HG03565 (cell line): ENCODE measurements at regions not wholly inside any gene's neighbourhood (a gene's known extent, or its start where the extent isn't known, plus 50 kb on each side); places are given as distances from the start of the nearest gene placed in this dataset.

Source experiments
- ATAC-seq: cut with Tn5 transposase; IDR thresholded peaks from one replicate; pipeline ENCODE4 v1.9.1; 2021; ENCODE audit warnings: mild to moderate bottlenecking, moderate library complexity; ENCODE audit not compliant: unreplicated experiment

DNA sequence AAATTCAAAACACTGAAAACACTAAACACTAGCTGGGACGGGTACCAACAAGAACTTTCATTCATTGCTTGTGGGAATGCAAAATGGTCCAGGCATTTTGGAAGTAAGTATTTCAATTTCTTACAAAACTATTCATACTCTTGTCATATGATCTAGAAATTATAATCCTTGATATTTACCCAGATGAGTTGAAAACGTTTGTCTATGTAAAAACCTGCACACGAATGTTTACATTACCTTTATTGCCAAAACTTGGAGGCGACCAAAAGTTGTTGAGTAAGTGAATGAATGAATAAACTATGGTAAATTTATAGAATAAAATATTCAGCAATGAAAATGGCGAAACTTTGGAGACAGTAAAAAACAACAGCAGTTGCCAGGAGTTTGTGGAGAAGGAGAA is 222.1 kb upstream of the EDIL3 start:
- ATAC-seq, result no peak

DNA sequence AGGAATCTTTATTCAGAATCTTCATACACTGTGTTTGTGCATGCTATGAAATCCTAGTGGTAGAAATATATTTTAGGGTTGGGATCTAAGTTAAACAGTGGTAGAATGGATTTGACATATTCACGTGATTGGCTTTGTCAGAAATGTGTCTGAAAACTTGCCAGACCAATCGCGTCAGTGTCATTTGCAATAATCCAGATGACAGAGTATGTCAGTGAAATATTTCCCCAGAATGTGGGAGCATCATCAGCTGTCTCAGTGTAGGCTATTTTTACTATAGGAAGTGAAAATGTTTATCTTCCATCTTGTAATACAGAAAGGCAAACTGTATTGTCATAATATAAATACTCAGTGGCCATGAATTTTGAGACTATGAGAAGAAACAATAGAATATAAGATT is 220.6 kb upstream of the EDIL3 start:
- no peak for ATAC-seq

DNA sequence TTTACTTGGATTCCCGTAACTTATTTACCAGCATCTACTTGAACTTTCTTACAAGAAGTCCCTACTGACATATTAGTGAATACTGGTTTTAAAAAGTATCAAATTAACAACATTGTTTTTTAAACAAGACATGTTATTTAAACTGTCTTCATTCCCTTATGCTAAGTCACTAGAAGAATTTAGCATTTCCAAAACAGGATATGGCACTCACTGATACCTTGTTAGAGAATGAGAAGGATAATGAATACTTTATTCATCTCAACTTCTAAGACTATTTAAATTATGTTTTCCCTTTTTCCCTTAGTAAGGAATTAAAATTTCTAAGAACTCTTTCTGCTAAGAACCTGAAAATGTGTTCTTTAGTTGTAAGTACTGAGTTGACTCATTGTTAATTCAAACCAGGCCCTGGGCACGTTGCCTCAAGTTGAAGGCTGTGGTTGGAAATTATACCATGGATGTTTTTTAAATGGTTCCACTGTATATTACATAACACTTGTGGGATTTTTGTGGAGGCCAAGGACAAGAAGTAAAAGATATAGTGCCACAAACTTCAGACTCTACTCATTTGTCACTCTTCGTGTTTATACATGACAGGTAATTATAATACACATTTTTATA is 219.0 kb upstream of the EDIL3 start:
- ATAC-seq, result no peak

DNA sequence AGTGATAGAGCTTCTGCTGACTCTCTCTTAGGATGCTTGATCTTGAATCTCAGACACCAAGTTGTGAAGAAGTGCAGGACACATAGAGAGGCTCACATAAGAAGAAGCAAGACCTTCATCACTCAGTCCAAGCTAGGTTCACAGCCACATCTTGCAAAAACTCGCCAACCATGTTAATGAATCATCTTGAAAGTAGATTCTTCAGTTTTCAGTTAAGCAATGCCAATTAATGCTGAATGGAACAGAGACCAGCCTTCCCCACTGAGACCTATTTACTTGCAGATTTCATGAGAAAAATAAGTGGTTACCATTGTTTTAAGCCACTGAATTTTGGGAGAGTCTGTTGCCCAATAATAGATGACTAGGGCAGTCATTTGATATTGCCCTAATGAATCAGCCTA is 217.7 kb upstream of the EDIL3 start:
- no peak for ATAC-seq

DNA sequence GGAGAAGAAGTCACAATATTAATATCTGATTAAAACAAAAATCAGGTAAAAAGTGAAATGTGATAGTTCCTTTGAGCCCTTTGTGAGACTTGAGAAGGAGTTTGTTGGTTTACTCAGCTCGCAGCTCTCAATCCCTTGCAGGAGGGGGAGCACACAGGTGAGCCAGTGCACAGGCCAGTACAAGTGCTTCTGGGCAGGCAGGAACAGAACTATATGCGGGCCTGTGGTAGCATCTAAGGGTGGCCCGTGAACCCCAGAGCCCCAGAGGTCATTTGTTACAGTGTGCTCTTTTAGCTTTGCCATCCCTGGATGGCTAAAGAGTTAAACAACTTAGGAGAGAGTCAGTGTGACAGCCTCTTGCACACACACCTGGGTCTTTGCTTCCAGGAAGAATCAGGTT is 215.3 kb upstream of the EDIL3 start:
- no peak for ATAC-seq

DNA sequence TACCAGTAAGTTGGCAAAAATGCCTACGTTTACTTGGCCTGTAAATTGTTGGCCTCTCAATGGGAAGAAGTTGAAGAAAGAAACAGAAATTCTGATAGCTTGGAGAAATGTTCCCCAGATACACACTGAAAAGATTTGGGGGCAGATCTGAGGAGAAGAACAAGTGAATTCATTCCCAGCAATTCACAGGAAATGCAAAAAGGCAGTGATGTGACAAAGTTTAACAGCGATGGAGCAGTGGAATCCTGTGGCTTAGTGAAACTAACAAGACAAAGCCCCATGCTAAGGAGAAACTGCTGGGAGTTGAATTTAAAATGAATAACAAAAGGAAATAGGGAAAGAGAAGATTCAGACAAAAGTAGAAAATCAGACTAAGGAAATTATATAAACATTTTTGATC is 213.2 kb upstream of the EDIL3 start:
- ATAC-seq, result no peak

DNA sequence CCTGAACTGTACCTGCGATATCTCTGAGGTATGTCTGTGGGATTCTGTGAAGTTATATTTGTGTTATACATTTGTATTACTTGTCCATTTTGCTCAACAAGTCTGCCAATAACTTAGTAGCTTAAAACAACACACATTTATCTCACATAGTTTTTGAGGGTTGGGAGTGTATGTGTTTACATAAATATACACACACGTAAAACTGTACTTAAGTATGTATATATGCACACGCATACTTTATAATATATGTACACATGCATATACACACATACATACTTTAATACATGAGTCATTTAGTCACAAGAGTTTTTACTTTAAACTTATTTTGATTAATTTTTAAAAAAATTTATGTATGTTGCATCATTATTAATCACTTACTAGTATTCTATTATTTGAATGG is 205.9 kb upstream of the EDIL3 start:
- no peak for ATAC-seq

DNA sequence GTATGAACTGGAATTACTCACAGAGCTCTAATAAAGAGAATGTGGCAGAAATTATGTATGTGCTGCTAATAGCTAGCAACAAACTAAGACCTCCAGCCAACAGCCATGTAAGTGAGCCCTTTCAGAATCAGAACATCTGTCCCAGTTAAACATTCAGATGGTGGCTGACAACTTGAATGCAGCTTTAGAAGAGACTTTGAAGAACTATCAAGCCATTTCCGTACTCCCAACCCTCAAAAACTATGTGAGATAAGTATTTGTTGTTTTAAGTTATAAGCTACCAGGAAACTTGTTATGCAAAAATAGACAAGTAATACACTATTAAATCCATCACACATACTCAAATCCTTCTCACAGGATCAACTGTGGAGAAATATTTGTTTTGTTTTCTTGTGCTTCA is 205.2 kb upstream of the EDIL3 start:
- no peak for ATAC-seq

DNA sequence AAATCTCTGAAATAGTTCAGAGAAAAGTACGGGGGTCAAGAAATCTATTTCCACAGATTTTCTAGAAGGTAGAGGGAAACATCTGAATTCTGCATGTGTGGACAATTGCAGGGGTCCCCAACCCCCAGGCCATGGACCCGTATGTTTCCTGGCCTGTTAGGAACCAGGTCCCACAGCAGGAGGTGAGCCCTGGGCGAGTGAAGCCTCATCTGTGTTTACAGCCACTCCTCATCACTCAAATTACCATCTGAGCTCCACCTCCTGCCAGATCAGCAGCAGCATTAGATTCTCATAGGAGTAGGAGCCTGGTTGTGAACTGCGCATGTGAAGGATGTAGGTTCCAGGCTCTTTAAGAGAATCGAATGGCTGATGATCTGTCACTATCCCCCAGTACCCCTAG is 200.5 kb upstream of the EDIL3 start:
- ATAC-seq, result no peak

DNA sequence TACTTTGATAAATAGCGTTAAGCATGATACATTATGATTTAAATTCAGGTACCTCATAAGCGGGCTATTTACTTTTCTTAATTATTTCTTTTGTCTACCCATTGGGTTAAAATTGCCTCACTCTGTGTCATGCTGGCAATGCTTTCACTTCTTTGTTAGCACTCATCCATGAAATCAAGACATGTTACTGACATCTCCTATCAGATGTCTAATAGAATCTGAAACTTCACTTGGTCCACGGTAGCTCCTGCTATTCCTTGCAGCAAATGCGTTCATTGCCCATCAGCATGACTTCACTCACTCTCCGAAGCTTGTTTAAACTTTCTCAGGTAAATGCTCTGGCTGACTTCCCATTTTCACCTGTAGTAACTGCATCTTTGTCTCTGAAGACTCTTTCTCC is 193.5 kb upstream of the EDIL3 start:
- ATAC-seq, result no peak

DNA sequence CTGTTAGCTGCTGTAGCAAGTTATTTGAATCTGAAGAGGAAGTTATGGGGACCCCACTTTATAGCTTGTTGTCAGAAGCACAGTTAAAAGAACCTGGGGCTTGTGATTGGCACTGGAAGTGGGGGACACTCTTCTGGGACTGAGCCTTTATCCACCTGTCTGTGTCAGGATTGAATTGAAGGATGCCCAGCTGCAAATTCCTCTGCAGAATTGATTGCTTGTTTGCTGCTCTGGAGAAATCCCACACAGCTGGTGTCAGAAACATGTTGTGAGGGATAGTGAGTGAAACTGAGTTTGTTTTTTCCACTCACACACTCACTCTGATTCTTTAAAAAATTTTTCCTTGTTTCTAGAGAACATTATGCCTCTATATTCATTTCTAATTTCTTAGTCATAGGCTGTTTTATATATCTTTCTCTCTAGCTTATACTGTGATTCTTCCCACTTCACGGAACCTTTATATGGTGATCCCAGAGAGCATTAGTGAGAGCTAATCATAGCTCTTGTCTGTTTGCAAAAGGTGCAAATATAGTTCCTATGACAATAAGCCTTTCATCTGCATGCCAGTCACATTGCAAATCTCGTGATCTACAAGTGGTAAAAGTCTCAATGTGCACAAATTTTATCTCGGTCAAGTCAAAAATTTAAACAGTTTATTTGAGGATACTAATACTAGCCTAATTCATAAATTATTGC is 188.5 kb upstream of the EDIL3 start:
- ATAC-seq, result no peak

DNA sequence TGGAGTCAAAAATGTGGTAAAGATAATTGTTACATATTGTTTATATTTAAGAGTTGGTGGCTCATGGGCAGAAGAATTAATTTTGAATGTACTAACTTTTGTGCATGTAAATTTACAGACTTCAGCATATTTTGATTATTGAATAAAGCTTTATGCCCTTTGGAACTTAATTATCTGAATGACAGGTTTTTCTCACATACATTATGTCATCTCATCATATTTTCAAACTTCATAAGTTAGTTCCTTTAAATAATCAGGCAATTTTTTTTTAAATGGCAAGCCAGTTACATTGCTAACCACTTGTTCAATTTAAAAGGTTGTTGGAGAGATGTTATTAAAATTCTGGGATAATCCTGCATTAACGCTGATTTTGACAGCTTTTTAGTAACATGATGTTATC is 184.6 kb upstream of the EDIL3 start:
- no peak for ATAC-seq

DNA sequence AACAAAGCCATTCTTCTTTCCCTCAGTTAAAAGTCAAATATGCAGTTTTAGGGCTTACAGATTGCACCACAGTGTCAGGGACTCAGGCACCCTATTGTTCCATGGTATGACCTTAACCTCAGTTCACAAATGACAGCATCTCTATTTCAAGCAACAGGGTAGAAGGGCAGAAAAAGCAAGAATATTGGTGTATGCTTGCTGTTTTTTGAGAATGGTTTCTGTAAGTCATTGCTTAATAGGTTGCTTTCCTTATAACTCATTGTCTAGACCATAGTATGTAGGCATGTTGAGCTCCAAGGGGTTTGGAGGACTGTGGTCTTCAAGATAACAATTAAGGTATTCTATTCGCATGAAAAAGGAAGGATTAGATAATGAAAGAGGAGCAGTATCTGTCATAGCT is 183.5 kb upstream of the EDIL3 start:
- no peak for ATAC-seq

DNA sequence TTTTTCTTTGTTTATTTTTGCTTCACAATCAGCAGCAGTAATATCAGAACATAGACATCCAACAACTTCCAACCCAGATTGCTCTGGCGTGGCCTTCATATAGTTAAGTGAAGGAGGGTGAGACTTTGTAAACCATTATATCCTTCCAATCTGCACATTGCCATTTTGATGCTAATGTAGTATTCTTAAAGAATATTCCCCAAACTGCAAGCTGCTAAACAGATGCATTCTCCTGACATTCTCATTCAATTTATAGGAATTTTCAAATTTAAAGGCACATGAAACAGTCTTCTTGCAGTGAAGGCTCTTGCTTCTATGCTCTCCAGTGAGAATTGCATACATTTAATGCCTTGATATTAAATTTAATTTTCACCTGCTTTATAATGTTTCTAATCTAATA is 181.2 kb upstream of the EDIL3 start:
- no peak for ATAC-seq

DNA sequence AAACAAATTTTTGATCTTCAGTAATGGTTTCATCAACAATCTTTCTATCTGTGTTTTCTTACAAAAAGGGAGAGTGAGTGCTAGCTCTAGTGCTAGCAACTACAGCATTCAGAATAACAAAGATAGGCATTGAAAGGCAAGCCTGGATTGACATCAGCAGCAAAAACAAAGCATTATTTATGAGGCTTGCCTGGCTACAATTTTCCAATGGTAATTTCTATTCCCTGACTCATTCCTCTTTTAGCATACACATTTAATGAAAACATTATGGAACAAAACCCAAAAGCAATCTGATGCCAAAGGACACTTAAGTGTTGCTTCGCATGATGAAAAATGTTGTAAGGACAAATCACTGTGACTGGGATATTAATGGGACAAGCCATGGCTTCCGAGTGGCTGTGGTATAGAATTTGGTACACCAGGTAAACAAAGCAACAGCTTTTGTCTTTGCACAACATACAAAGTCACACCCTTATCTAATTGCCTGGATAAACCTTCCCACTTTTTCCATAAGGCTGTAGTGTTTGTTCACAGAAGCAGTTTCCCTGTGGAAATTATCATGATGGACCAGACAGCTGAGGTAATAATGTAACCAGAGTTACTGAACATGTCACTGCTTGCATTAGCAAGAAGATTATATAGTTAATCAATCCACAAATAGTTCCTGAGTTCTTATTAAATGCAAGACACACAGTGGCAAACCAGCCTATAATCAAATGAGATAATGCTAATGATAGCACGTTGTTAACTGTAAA is 179.8 kb upstream of the EDIL3 start:
- ATAC-seq, result no peak

DNA sequence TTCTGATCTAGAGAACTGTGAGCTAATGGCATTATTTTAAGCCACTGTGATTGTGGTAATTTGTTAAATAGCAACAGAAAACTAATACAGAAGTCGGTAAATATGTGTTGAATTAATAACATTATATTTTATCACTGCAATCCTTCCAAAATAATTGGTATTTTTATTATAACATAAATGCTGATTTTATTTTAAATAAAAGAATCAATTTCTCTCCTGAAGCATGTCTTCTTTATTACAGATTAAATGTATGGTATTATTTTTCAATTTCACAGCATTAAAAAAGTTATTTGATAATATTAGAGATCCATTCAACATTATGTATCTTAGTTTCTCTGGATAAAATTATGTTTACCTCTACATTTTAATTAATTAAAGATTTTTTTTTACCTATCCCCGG is 165.5 kb upstream of the EDIL3 start:
- ATAC-seq, result no peak

DNA sequence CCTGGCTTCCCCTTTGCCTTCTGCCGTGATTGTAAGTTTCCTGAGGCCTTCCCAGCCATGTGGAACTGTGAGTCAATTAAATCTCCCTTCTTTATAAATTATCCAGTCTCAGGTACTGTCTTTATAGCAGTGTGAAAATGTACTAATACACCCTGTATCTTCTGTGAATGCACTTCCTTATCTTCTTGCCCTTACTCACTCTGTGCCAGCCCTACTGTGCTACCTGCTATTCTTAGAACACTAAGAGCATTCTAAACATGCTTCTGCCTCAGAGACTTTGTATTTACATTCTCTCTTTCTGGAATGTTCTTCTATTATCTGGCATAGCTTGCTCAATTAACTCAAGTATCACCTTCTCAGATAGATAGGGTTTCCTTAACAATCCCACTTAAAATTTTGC is 164.4 kb upstream of the EDIL3 start:
- no peak for ATAC-seq

DNA sequence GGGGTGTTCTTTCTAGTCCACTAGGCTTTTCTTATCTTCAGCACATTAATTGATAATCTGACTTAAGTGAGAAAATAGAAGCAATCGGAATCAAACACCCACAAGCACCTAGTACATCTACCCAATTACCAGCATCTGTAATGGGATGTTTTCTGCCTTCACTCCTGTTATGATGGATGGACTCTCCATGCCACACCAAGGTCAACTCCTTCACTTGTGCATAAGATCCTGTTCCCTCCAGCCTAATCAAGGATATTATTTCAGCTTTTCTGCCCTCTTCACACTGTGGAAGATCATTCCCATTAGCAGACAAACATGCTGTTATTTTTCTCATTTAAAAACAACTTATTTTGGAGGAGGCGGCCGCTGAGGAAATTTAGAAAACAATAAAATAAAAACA is 162.0 kb upstream of the EDIL3 start:
- no peak for ATAC-seq

DNA sequence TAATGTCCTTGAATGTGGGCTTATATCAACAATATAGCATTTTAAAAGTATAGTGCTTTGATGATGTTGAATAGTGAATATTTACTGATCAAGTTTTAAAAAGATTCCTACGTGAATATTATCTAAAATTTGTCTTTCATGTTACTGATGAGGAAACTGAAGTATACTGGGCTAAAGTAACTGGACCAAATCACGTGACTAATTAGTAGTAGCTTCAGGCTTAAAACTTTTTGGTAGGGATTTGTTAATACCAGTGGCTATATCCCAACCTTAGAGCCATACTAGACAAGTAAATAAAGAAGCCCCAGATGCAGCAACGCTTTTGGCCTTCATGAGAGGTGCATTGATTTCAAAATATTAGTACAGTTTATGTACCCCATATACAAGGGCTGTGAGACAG is 152.1 kb upstream of the EDIL3 start:
- ATAC-seq, result no peak

DNA sequence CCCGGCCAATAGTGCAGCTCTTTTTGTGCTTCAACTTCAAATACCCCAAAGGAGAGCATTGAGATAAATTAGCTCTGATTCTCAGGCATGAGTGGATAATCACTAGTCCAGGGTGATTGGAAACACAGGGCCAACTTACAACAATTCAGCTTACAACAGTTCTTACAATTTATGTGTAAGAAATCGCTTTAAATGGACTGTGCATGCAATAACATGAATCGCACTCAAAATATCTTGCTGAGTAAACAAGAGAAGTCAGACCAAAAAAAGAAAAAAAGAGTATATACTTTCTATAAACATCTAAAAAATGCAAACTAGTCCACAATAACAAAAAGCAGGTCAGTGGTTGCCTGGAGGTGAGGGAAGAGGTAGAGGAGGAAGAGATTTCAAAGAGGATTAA is 150.6 kb upstream of the EDIL3 start:
- ATAC-seq, result no peak

DNA sequence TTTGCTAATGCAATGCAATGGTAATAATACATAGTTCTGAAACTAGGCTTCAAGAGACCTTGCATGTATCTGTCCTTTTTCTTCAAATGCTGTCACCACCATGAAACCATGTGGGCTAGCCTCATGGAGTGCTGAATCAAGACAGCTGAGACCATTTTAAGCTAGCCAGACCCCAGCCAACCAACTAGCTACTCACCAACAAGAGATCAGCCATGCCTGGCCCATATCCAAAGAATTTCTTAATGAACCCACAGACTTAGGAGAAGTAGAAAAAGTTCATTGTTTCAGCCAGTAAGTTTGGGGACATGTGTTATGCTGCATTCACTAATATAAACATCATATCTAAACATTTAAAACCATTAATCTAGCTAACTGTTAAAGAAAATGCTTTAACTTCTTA is 139.8 kb upstream of the EDIL3 start:
- no peak for ATAC-seq

DNA sequence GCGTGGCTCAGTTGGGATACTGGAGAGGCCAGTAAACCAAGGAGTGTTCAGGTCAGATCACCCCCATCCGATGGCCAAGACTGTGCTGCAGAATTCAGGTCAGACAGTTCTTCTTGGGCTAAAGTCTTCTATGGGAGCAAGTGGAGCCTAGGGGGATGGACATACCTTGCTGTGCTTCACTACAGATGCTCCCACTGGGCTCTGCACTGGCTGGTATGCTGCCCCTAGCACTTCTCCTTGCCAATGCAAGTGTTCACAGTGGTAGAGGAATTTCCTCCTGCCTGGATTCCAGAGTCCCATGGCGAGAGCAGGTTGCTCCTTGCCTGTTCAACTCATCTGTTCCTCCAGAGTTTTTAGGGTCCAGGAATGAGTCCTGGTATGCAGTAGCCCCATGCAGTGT is 134.2 kb upstream of the EDIL3 start:
- no peak for ATAC-seq
